HG02885 (cell line): ENCODE measurements at regions not wholly inside any gene's neighbourhood (a gene's known extent, or its start where the extent isn't known, plus 50 kb on each side); places are given as distances from the start of the nearest gene placed in this dataset.

Source experiments
- ATAC-seq: cut with Tn5 transposase; IDR thresholded peaks from one replicate; pipeline ENCODE4 v1.9.1; 2021; ENCODE audit warnings: mild to moderate bottlenecking; ENCODE audit not compliant: unreplicated experiment, poor library complexity

GRCh38 chr3:189449084-189449483 lies 182.1 kb upstream of the TP63 start:
- ATAC-seq: no peak

- no peak for ATAC-seq
Observed at GRCh38 chr3:189455009-189455408, 176.2 kb upstream of the TP63 start.

GRCh38 chr3:189455641-189456417 lies 175.4 kb upstream of the TP63 start:
- no peak for ATAC-seq

- ATAC-seq: no peak
Observed at GRCh38 chr3:189457201-189457607, 174.0 kb upstream of the TP63 start.

GRCh38 chr3:189457631-189458412 lies 173.4 kb upstream of the TP63 start:
- no peak for ATAC-seq

GRCh38 chr3:189458528-189458927 lies 172.7 kb upstream of the TP63 start:
- no peak for ATAC-seq

- ATAC-seq: no peak
Observed at GRCh38 chr3:189459231-189459630, 172.0 kb upstream of the TP63 start.

DNA sequence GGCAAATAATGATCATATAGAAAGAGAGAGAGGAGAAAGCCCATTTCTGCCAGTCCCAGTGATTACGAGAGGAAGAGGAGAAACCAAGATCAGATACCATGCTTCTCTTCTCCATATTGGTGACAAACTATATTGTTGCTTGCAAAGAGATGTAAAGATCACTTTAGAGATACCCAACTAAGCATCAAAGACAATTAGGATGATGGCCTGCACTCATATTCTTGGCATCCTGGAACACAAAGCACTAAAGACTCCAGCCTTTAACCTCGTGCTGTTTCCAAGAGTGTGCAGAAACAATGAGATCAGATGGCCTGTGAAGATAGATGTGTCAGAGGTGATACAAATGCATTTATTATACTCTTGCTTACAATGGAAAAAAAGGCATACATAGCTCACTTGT lies 170.7 kb upstream of the TP63 start:
- no peak for ATAC-seq

GRCh38 chr3:189464799-189465198 lies 166.4 kb upstream of the TP63 start:
- no peak for ATAC-seq

GRCh38 chr3:189466004-189466403 lies 165.2 kb upstream of the TP63 start:
- no peak for ATAC-seq

GRCh38 chr3:189467451-189467850 lies 163.7 kb upstream of the TP63 start:
- no peak for ATAC-seq

- no peak for ATAC-seq
Observed at GRCh38 chr3:189474944-189475343, 156.2 kb upstream of the TP63 start.

GRCh38 chr3:189477614-189478013 lies 153.6 kb upstream of the TP63 start:
- no peak for ATAC-seq

DNA sequence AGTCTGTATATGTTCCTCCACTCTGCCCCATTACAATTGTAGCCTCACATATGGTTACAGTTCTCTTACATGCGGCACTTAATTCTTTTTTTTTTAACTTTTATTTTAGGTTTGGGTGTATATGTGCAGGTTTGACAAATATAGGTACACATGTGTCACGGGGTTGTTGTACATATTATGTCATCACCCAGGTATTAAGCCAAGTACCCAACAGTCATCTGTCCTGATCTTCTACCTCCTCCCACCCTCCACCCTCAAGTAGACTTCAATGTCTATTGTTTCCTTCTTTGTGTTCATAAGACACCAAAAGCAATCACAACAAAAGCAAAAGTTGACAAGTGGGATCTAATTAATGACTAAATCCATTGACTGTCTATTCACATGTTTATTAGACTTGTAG lies 144.6 kb upstream of the TP63 start:
- ATAC-seq: no peak

GRCh38 chr3:189488241-189488767 lies 142.9 kb upstream of the TP63 start:
- ATAC-seq: no peak

GRCh38 chr3:189490337-189490736 lies 140.9 kb upstream of the TP63 start:
- ATAC-seq: no peak

DNA sequence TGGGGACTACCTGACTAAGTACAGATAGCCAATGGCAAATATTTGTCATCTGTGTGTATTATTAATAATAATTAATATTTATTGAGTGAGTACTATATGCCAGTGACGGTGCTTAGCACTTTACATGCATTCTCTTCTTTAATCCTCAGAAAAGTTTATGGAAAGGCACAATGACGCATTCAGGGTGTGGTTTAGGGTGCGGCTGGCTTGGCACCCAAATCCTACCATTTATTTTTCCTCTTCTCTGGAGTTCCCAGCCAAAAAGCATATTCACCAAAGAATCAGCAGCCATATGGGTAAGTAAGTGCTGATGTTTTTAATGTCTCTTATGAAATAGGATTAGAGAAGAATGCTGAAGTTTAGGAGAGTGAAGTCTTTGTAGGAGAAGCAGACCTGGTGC lies 140.4 kb upstream of the TP63 start:
- ATAC-seq: no peak

DNA sequence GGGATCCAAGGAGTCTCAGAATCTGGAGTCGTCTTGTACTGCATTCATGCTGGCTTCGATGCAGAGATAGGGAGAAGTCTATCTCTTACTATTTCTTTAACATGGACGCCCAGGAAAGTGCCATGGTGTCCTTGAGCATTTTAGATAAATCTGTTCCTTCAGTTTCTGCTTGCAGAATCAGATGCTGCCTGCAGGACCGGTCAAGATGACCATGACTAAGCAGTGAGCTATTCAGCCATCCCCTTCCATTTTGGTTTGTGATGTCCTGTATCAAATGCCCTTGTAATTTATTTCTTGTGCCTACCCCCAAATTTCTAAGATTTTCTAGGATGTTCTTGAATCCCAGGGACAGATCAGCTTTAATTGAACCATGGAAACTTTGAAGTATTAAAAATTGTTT lies 139.4 kb upstream of the TP63 start:
- ATAC-seq: no peak

DNA sequence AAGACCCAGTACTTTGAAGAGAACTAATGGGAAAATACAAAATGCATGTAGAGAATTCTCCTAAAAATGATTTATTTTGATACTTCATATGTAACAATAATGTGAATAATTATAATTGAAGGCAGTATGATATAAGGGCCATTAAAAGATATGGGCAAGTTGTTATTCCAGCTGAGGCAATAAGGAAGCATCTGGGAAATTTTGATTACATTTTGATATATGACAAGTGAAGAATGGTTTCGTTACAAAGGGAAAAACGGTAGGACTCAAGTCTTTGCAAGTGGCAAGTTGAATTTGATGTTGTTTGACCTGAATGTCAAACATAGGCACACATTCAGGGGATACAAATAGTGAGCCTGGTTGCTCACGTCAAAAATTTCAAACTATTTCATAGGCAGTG lies 137.9 kb upstream of the TP63 start:
- ATAC-seq: no peak

- ATAC-seq: no peak
Observed at GRCh38 chr3:189494632-189495031, 136.6 kb upstream of the TP63 start.

- no peak for ATAC-seq
Observed at GRCh38 chr3:189496375-189497138, 134.6 kb upstream of the TP63 start.
